Activated CD8-positive, alpha-beta T cell treated with anti-CD3 and anti-CD28 coated beads for 36 hours (primary cell): ENCODE measurements at regions not wholly inside any gene's neighbourhood (a gene's known extent, or its start where the extent isn't known, plus 50 kb on each side); places are given as distances from the start of the nearest gene placed in this dataset.

Experiments used
- ATAC-seq: fragments of 200-7000 bp; cut with Tn5 transposase; one replicate; pipeline ENCODE4 v1.10.0; 2021; ENCODE audit warnings: mild to moderate bottlenecking, moderate library complexity
- CTCF ChIA-PET: fragments of 350-600 bp; sonication (Branson Sonifier 250); formaldehyde crosslinking; loops from one replicate; lab custom pipeline; 2021; ENCODE audit warnings: antibody characterized with exemption; lab: Charles Lee
- POLR2A ChIA-PET: fragments of 350-600 bp; sonication (Branson Sonifier 250); formaldehyde crosslinking; loops from one replicate; lab custom pipeline; 2021; ENCODE audit warnings: antibody characterized with exemption; lab: Charles Lee
- DNase-seq: peaks from one replicate; pipeline ENCODE4 v3.0.0-alpha.2; 2020
- H3K27ac Mint-ChIP-seq: one replicate; pipeline ENCODE4 v1.8.0; 2021; ENCODE audit warnings: mild to moderate bottlenecking, mixed read lengths
- H3K27me3 Mint-ChIP-seq: one replicate; pipeline ENCODE4 v1.8.0; 2021; ENCODE audit warnings: mixed read lengths
- H3K36me3 Mint-ChIP-seq: one replicate; pipeline ENCODE4 v1.8.0; 2021; ENCODE audit warnings: low read depth, mixed read lengths
- H3K4me1 Mint-ChIP-seq: one replicate; pipeline ENCODE4 v1.8.0; 2021; ENCODE audit warnings: low read depth, mixed read lengths
- H3K4me3 Mint-ChIP-seq: one replicate; pipeline ENCODE4 v1.8.0; 2021; ENCODE audit warnings: mild to moderate bottlenecking, moderate library complexity, mixed read lengths
- H3K9me3 Mint-ChIP-seq: one replicate; pipeline ENCODE4 v1.8.0; 2021; ENCODE audit warnings: mixed read lengths
- CTCF ChIP-seq: fragments of 200-600 bp; IDR thresholded peaks from one replicate; pipeline ENCODE4 v1.8.0; 2022; ENCODE audit warnings: antibody characterized with exemption, mild to moderate bottlenecking
- intact Hi-C: fragments of 100-400 bp; cut with micrococcal nuclease; formaldehyde crosslinking; loops from one replicate; pipeline ENCODE4 v1.10.0; 2022

GRCh38 chr3:105996781-105997180 lies 128.0 kb upstream of the CBLB start:
- DNase-seq (no peak), ATAC-seq (no peak)
- intact Hi-C loops: no loop called here
- peaks cover 27% of the 10 kb centered on the region for H3K9me3 Mint-ChIP-seq
- no peaks in the 10 kb centered on the region for H3K27me3 Mint-ChIP-seq
- ChIA-PET CTCF (interaction anchor here (1.8 kb wide), 1 partner anchor 12 kb away, joined by 7 read pairs; no protein-coding TSS in a partner anchor), POLR2A (interaction anchor here (1.3 kb wide), 1 partner anchor 10 kb away, joined by 3 read pairs; no protein-coding TSS in a partner anchor)
- no peak overlapping the region for H3K4me3 Mint-ChIP-seq
- H3K4me1 Mint-ChIP-seq: no peaks in the 10 kb centered on the region
- no peak for TF ChIP-seq CTCF
- peaks cover 13% of the 10 kb centered on the region for H3K36me3 Mint-ChIP-seq
- H3K27ac Mint-ChIP-seq: no peak overlapping the region

GRCh38 chr3:105997466-105997799 lies 128.6 kb upstream of the CBLB start:
- Mint-ChIP-seq H3K36me3 (peaks cover 12% of the 10 kb centered on the region), H3K4me3 (no peak overlapping the region), H3K9me3 (peaks cover 25% of the 10 kb centered on the region), H3K27me3 (no peaks in the 10 kb centered on the region), H3K4me1 (no peaks in the 10 kb centered on the region), H3K27ac (no peak overlapping the region)
- intact Hi-C loops: no loop called here
- DNase-seq (no peak), ATAC-seq (no peak)
- POLR2A ChIA-PET: interaction anchor here (1.3 kb wide), 1 partner anchor 11 kb away, joined by 3 read pairs; no protein-coding TSS in a partner anchor
- no peak for TF ChIP-seq CTCF
- CTCF ChIA-PET: interaction anchor here (1.8 kb wide), 1 partner anchor 13 kb away, joined by 7 read pairs; no protein-coding TSS in a partner anchor

DNA sequence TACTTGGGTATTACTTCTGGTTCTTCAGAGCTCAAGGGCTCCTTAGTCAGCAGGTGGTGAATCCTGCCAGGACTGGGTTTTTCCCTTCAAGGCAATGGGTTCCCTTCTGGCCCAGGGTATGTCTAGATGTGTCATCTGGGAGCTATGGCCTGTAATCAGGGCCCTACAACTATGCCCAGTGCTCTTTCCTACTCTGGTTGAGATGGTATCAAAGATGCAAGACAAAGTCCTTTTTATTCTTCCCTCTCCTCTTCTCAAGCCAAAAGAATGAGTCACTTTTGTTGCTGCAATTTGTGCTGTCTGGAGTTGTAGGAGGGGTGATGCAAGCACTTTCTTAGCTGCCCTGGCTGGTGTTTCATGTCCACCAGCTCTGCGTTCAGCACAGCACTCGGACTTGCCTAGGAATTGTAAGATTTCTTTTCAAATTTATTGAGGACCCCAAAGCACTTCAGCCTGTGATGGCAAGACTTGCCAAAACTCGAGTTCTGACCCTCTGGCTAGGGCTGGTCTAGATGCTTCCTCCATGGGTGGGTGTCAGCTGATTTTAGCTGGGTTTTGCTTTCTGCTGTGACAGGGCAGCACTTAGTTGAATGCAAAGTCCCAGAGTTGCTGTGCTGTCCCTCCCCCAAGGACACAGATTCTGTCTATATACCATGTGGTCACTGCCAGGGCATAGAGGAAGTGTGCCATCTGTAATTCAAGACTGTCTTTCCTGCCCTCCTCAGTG lies 129.2 kb upstream of the CBLB start:
- ATAC-seq (peak; percentile 45), DNase-seq (no peak)
- ChIA-PET CTCF (interaction anchor here (1.8 kb wide), 1 partner anchor 13 kb away, joined by 7 read pairs; no protein-coding TSS in a partner anchor), POLR2A (interaction anchor here (1.3 kb wide), 1 partner anchor 11 kb away, joined by 3 read pairs; no protein-coding TSS in a partner anchor)
- TF ChIP-seq CTCF: no peak
- Mint-ChIP-seq H3K27me3 (no peaks in the 10 kb centered on the region), H3K4me1 (peaks cover 1% of the 10 kb centered on the region), H3K27ac (no peak overlapping the region), H3K36me3 (peaks cover 12% of the 10 kb centered on the region), H3K4me3 (no peak overlapping the region), H3K9me3 (peaks cover 22% of the 10 kb centered on the region)
- intact Hi-C loops: no loop called here

GRCh38 chr3:105999856-106000255 lies 131.0 kb upstream of the CBLB start:
- peaks cover 16% of the 10 kb centered on the region for H3K4me1 Mint-ChIP-seq
- H3K36me3 Mint-ChIP-seq: peaks cover 12% of the 10 kb centered on the region
- H3K4me3 Mint-ChIP-seq: no peak overlapping the region
- no peak overlapping the region for H3K27ac Mint-ChIP-seq
- ATAC-seq: no peak
- peaks cover 22% of the 10 kb centered on the region for H3K9me3 Mint-ChIP-seq
- POLR2A ChIA-PET: no interaction called here
- DNase-seq: no peak
- CTCF ChIA-PET: no interaction called here
- H3K27me3 Mint-ChIP-seq: no peaks in the 10 kb centered on the region
- no peak for TF ChIP-seq CTCF
- intact Hi-C loops: no loop called here

DNA sequence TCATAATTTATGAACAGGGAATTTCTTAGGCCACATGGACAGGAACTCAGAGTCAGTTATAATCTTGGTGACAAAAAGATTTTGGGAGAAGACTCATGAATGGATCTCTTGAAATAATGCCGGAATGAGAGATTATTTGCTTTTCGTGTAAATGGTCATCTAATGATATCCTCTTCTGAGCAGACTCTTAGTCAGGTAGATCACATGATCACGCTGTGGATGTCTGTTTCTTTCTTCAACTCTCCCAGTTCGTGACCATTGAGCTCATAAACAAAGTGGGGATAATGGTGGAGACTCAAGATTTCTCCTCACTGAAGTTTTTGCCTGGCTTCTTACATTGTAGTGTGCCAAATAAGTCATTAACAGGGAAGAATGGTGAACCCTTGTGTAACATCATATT lies 133.1 kb upstream of the CBLB start:
- ATAC-seq (no peak), DNase-seq (no peak)
- Mint-ChIP-seq H3K9me3 (peaks cover 14% of the 10 kb centered on the region), H3K27ac (no peak overlapping the region), H3K36me3 (peaks cover 7% of the 10 kb centered on the region), H3K27me3 (no peaks in the 10 kb centered on the region), H3K4me3 (no peak overlapping the region), H3K4me1 (peaks cover 18% of the 10 kb centered on the region)
- CTCF ChIA-PET: no interaction called here
- no peak for TF ChIP-seq CTCF
- intact Hi-C loops: no loop called here
- POLR2A ChIA-PET: no interaction called here
